ENCODE measurements at regions not wholly inside any gene's neighbourhood (a gene's known extent, or its start where the extent isn't known, plus 50 kb on each side); places are given as distances from the start of the nearest gene placed in this dataset.
"Not testable (repeated sequence)": the region's sequence is repeated elsewhere in the genome, so short reads cannot be mapped to it uniquely, and the experiment has no call there.

- Histone ChIP-seq H3K36me3 (ENCODE audit: insufficient read depth, insufficient read length, low read length) (no peaks in the 10 kb centered on the region), H3K4me3 (ENCODE audit: insufficient read length, low read depth) (no peak overlapping the region), H3K9me3 (ENCODE audit: insufficient read depth, low read length) (no peaks in the 10 kb centered on the region), H3K9ac (ENCODE audit: insufficient read length, low read depth) (no peak overlapping the region), H3K27me3 (ENCODE audit: insufficient read depth, insufficient read length) (no peaks in the 10 kb centered on the region), H3K4me1 (ENCODE audit: insufficient read depth, insufficient read length) (peaks cover 4% of the 10 kb centered on the region)
- TF ChIP-seq ZNF274 (IDR thresholded peaks at IDR 0.05; ENCODE audit: low read depth, low read length) (no peak), YY1 (IDR thresholded peaks at IDR 0.05; ENCODE audit: insufficient read depth, insufficient read length) (no peak), SUZ12 (IDR thresholded peaks at IDR 0.05; ENCODE audit: extremely low read depth, insufficient read depth, insufficient read length) (no peak)
- DNase-seq (ENCODE audit: low read depth, low spot score): no peak
These were observed 384.0 kb downstream of the TMEM121 start for GRCh38 chr14:105910426-105910825.

GRCh38 chr14:105911006-105911847, 384.8 kb downstream of the TMEM121 start:
- no peaks in the 10 kb centered on the region for H3K36me3 ChIP-seq (ENCODE audit: insufficient read depth, insufficient read length, low read length)
- no peaks in the 10 kb centered on the region for H3K27me3 ChIP-seq (ENCODE audit: insufficient read depth, insufficient read length)
- no peaks in the 10 kb centered on the region for H3K9me3 ChIP-seq (ENCODE audit: insufficient read depth, low read length)
- H3K9ac ChIP-seq (ENCODE audit: insufficient read length, low read depth): no peak overlapping the region
- TF ChIP-seq ZNF274 (IDR thresholded peaks at IDR 0.05; ENCODE audit: low read depth, low read length) (no peak), YY1 (IDR thresholded peaks at IDR 0.05; ENCODE audit: insufficient read depth, insufficient read length) (no peak), SUZ12 (IDR thresholded peaks at IDR 0.05; ENCODE audit: extremely low read depth, insufficient read depth, insufficient read length) (no peak)
- DNase-seq (ENCODE audit: low read depth, low spot score): no peak
- H3K4me3 ChIP-seq (ENCODE audit: insufficient read length, low read depth): no peak overlapping the region
- H3K4me1 ChIP-seq (ENCODE audit: insufficient read depth, insufficient read length): peaks cover 4% of the 10 kb centered on the region

GRCh38 chr14:105911848-105912292, 385.5 kb downstream of the TMEM121 start:
- not testable (repeated sequence) for DNase-seq (ENCODE audit: low read depth, low spot score); H3K4me3 ChIP-seq (ENCODE audit: insufficient read length, low read depth); H3K27me3 ChIP-seq (ENCODE audit: insufficient read depth, insufficient read length); H3K9ac ChIP-seq (ENCODE audit: insufficient read length, low read depth); H3K9me3 ChIP-seq (ENCODE audit: insufficient read depth, low read length); H3K36me3 ChIP-seq (ENCODE audit: insufficient read depth, insufficient read length, low read length); H3K4me1 ChIP-seq (ENCODE audit: insufficient read depth, insufficient read length)

GRCh38 chr14:105912641-105913180, 386.3 kb downstream of the TMEM121 start:
- DNase-seq (ENCODE audit: low read depth, low spot score): no peak
- Histone ChIP-seq H3K9ac (ENCODE audit: insufficient read length, low read depth) (no peak overlapping the region), H3K27me3 (ENCODE audit: insufficient read depth, insufficient read length) (no peaks in the 10 kb centered on the region), H3K4me1 (ENCODE audit: insufficient read depth, insufficient read length) (peaks cover 4% of the 10 kb centered on the region), H3K9me3 (ENCODE audit: insufficient read depth, low read length) (no peaks in the 10 kb centered on the region), H3K4me3 (ENCODE audit: insufficient read length, low read depth) (no peak overlapping the region), H3K36me3 (ENCODE audit: insufficient read depth, insufficient read length, low read length) (no peaks in the 10 kb centered on the region)
- no peak for TF ChIP-seq ZNF274 (IDR thresholded peaks at IDR 0.05; ENCODE audit: low read depth, low read length)
- TF ChIP-seq YY1 (IDR thresholded peaks at IDR 0.05; ENCODE audit: insufficient read depth, insufficient read length): no peak
- TF ChIP-seq SUZ12 (IDR thresholded peaks at IDR 0.05; ENCODE audit: extremely low read depth, insufficient read depth, insufficient read length): no peak

GRCh38 chr14:105913221-105913620, 386.8 kb downstream of the TMEM121 start:
- peaks cover 4% of the 10 kb centered on the region for H3K4me1 ChIP-seq (ENCODE audit: insufficient read depth, insufficient read length)
- no peak overlapping the region for H3K4me3 ChIP-seq (ENCODE audit: insufficient read length, low read depth)
- H3K9ac ChIP-seq (ENCODE audit: insufficient read length, low read depth): no peak overlapping the region
- no peaks in the 10 kb centered on the region for H3K9me3 ChIP-seq (ENCODE audit: insufficient read depth, low read length)
- no peak for TF ChIP-seq SUZ12 (IDR thresholded peaks at IDR 0.05; ENCODE audit: extremely low read depth, insufficient read depth, insufficient read length)
- TF ChIP-seq ZNF274 (IDR thresholded peaks at IDR 0.05; ENCODE audit: low read depth, low read length): no peak
- TF ChIP-seq YY1 (IDR thresholded peaks at IDR 0.05; ENCODE audit: insufficient read depth, insufficient read length): no peak
- H3K27me3 ChIP-seq (ENCODE audit: insufficient read depth, insufficient read length): no peaks in the 10 kb centered on the region
- DNase-seq (ENCODE audit: low read depth, low spot score): no peak
- H3K36me3 ChIP-seq (ENCODE audit: insufficient read depth, insufficient read length, low read length): no peaks in the 10 kb centered on the region

GRCh38 chr14:105913861-105914260, 387.5 kb downstream of the TMEM121 start:
- Histone ChIP-seq H3K4me3 (ENCODE audit: insufficient read length, low read depth) (no peak overlapping the region), H3K9ac (ENCODE audit: insufficient read length, low read depth) (no peak overlapping the region), H3K36me3 (ENCODE audit: insufficient read depth, insufficient read length, low read length) (no peaks in the 10 kb centered on the region), H3K27me3 (ENCODE audit: insufficient read depth, insufficient read length) (no peaks in the 10 kb centered on the region), H3K4me1 (ENCODE audit: insufficient read depth, insufficient read length) (peaks cover 3% of the 10 kb centered on the region), H3K9me3 (ENCODE audit: insufficient read depth, low read length) (no peaks in the 10 kb centered on the region)
- no peak for DNase-seq (ENCODE audit: low read depth, low spot score)
- TF ChIP-seq ZNF274 (IDR thresholded peaks at IDR 0.05; ENCODE audit: low read depth, low read length): no peak
- TF ChIP-seq YY1 (IDR thresholded peaks at IDR 0.05; ENCODE audit: insufficient read depth, insufficient read length): no peak

GRCh38 chr14:105914281-105914680, 387.9 kb downstream of the TMEM121 start:
- not testable (repeated sequence) for H3K4me3 ChIP-seq (ENCODE audit: insufficient read length, low read depth); H3K27me3 ChIP-seq (ENCODE audit: insufficient read depth, insufficient read length); H3K9me3 ChIP-seq (ENCODE audit: insufficient read depth, low read length); H3K4me1 ChIP-seq (ENCODE audit: insufficient read depth, insufficient read length); H3K9ac ChIP-seq (ENCODE audit: insufficient read length, low read depth); DNase-seq (ENCODE audit: low read depth, low spot score); H3K36me3 ChIP-seq (ENCODE audit: insufficient read depth, insufficient read length, low read length)

All from NT2/D1 (cell line).